Hematopoietic multipotent progenitor cell treated with erythropoietin and hydrocortisone succinate and interleukin-3 and kit ligand, for 6 days (in vitro differentiated cells): ENCODE measurements at regions not wholly inside any gene's neighbourhood (a gene's known extent, or its start where the extent isn't known, plus 50 kb on each side); places are given as distances from the start of the nearest gene placed in this dataset.

Experiments
- DNase-seq: peaks from one replicate; pipeline ENCODE4 v3.0.0-alpha.2; 2015

DNA sequence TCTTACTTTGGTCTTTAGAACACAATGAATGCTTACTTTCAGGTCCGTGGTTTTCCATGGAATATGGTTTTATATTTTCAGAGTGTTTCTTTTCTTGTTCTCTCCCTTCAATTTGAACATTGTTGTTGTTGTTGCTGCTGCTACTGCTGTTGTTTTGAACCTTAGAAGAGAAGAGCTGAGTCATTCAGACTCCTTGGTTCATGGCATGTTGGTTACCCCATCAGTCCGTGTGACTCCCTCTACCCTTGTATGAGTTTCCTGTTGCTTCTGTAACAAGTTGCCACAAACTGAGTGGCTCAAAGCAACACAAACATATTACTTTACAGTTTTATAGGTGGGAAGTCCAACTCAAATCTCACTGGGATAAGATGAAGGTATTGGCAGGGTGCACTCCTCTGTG is 511.0 kb downstream of the INSC start:
- no peak for DNase-seq

DNA sequence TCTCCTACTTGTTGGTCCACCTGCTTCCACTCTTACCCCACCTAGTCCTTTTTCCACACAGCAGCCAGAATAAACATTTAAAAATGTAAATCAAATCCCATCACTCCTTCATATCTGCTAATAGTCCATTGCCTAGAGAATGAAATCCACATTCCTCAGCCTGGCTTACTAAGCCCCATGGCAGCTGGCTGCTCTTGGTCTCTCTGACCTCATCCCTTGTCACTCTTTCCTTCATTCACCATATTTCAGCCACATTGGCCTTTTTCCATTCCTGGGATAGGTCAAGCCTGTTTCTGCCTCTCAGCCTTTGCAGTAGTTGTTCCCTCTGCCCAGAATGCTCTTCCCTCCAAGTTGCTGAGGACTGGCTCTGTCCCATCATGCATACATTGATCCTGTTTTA is 512.8 kb downstream of the INSC start:
- no peak for DNase-seq

DNA sequence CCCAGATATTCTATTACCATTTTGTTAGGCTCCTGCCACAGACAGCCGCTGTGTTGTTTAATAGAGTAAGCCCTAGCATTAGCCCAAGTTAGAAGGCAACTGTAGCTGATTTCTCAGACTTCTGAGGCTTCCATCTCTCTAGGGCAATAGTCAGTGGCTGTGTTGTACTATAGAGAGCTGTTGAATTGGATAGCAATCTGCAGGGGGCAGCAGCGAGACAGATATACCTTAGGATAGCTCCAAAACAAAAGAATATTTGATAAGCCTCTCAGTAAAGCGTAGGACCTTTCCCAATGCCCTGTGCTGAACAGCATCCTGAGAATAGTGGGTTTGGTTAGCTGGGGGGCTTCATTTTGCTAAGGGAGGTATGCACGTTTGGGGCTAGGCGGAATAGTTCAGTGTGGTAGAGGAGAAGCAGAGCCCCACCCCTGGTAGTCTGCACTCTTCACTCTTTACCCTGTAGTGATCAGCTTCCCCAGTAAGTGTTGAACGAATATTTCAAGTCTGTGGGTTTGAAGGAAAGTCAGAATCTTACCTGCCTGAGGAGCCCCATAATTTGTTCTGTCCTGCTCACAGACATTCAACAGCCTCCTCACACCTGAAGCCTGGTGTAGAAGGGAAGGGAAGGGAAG is 515.1 kb downstream of the INSC start:
- DNase-seq = peak; percentile 37

DNA sequence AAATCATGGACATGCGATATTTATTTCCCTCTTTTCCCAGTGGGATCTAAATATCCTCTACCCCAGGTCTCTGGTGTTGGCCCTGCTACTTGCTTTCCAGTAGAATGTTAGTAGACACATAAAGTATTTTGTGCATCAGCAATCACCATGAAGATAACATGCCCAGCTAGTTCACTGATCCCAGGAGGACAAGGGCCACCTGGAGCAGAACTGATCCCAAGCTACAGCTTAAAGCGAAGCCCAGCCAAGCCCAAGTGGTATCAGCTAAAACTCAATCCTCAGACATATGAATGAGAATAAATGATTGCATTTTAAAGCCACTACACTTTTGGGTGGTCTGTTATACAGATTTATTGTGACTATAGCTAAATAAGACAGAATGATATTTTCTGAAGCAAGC is 516.2 kb downstream of the INSC start:
- DNase-seq = no peak

DNA sequence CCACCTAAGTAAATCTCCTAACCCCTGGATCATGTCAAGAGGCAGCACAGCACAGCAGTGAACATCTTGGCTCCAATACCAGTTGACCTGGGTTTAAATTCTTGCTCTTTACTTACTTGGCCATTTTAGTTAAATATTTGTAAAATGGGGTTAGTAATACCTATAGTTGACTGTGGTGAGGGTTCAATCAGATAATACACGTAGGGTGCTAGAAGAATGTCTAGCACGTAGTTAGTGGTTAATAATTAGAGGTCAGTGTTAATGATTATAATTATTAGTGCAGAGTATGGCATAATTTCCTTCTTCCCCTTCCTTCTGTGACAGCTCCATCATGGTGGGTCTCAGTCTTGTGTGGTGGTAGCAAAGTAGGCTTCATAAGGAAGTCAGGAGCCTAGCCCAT is 520.8 kb downstream of the INSC start:
- DNase-seq = no peak

DNA sequence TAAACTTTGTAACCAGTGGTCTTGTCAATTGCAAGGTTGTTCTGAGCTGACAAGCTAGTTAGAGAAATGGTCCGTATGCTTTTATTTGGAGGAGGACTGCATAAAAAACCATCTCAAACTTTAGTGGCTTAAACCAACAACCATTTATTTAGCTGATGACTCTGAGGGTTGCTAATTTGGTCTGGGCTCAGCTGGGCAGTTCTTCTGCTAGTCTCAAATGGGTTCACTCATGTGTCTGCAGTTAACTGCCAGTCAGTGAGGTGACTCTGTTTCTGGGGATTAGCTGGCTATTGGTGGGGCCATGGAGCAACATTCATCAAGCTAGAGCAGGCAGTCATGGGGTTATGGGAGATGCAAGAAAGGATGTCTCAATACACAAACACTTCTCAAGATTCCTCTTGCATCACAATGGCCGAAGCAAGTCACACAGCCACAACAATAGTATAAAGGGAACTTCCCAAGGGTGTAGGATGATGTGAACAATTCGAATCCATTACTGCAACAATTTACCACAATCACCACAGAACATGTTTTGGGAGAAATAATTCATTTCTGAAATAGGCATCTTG is 521.9 kb downstream of the INSC start:
- DNase-seq = no peak

DNA sequence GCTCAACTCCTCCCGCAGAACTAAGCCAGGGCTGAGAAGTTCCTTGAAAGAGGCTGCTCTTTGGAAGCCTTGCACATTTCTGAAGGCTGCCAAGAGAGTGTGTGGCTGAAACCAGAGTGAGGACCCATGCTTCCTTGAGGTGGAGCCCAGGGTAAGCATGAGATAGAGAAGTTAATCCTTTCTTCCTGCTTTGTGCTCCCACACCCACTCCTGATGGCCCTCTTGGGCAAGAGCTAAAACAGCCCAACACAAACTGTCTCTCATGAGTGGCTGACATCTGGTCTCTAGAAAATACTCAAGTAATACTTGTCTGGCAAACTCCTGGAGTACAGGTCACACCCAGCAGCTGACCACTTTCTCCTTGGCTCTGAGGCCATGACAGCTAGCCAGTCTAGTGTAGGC is 523.7 kb downstream of the INSC start:
- DNase-seq = no peak

DNA sequence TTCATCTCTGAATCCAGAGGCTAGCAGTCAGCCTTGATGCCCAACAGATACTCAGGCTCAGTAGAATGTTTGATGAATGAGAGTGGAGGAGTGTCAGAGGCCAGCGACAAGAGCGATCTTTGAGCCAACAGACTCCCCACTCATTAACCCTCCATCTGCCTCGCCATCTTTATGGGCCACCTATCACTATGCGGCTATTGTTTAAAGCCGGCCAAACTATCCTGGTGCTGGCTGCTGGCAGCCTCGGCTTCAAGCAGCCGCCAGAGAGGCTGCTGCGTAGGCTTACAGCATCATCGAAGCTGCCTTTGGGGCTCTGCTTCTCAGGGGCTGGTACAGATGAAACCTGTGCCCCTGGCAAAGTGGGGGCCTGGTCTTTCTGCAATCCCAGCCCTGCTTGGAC is 525.6 kb downstream of the INSC start:
- DNase-seq = no peak

DNA sequence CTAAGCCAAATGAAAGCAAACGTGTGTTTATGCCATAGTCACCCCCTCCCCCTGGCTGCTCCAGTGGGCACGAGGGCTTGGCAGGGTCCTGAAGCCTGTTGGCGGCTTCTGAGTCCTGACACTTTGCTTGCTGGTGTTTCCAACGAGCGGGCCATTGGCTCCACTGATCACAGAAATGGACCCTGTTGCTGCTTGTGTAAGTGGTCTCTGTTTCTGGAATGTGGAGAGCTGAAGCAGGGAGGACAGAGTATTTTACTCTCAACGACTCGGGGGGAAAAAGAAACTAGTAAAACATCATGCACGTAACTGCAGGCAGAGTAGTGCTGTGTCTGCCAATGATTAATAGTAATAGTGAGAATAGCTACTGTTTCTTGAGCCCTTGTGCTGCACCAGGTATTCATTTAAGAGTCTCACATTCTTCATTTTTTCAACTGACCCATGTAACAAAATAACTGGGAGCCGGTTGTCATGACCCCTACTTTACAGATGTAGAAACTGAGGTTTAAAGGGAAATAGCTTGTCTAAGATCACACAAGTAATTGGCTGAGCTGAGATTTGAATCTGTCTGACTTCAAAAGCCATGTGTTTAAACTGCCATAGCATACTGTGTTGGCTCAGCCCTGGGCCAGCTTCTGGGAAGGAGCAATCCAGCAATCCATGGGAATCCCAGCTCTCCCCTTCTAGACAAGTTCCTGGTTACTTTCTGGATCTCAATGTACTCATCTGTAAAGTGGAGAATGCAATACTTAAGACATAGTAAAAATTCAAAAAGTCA is 526.7 kb downstream of the INSC start:
- DNase-seq = no peak

DNA sequence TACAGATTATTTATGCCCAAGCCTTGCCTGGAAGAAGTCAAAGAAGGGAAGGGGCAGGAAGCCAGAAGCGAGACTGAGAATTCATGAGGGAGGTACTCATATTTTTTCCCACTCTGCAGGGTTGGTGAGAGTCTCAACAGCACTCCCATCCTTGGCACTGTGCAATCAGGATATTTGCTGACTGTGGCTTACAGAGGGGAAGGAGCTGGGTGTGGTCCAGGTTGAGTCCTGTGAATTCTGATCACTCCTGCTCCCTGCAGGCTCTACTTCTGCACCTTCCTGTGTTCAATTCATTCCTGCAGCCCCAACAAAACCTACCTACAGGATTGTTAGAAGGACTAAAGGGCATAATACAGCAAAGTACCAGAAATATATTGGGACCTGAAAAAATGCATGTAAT is 530.5 kb downstream of the INSC start:
- no peak for DNase-seq

DNA sequence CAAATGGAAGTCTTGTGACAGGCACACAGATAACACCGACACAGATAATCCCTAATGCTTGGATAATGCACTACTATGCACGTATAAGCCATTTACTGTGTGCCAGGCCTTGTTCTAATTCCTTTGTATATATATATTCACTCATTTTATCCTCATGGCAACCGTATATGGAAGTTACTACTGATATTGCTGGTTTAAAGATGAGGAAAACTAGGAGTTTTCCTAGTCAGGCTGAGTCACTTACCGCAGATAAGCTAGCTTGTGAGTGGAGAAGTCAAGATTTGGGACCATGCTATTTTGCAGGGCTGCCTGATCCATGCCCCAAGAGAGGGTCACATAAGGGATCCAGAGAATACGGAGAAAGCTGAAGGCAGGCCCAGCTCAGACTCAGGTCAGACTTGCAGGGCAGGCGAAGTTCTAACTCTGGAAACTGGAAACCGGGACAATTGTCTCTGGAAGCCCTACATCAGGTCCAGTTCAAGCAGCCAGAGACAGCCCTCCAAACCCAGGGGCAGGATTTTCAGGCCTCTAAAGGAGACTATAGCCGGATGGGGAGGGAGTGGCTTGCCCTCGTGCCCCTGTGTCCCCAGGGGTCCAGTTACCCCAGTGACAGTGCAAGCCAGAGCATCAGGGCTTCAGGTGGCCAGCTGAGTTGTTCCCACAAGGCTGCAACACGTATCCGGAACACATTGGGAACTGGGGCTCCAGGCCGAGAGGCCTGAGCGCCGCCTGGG is 534.8 kb downstream of the INSC start:
- no peak for DNase-seq

DNA sequence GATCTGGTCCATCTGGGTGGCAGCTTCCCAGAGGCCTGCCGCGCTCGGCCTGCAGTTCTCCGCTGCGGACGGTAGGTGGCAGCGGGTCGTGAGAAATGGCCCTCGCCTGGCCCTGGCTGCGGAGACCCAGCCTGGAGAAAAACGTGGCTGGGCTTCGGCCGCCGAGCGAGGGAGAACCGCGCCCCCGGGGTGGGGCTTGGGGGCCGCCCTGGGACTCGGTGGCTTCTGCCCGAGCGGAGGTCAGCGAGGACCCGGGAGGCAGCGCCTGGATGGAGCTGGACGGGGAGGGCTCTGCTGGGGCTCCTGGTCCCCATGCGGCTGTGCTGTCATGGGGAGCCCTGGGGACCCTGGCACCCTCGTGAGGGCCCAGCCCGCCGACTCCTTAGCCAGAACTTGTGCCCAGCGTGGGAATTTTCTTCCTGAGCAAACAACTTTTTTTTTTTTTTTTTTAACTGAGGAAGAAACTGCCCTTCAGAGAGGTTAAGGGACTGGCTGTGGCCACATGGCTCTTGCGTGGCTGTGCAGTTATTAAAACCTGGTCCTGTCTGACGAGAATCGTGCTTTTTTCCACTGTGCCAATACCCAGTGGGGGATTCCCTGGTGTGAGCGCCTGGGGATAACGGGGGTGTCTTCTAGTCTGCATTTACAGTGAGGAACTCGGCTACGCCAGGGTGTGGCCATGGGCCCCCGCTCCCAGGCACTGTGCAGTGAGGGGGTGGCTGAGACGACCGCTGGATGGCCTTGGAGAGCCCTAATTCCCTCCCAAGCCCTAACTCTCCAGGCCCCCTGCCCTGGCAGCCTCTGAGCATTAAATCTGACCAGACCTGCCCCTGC is 535.6 kb downstream of the INSC start:
- peak; percentile 91 for DNase-seq

DNA sequence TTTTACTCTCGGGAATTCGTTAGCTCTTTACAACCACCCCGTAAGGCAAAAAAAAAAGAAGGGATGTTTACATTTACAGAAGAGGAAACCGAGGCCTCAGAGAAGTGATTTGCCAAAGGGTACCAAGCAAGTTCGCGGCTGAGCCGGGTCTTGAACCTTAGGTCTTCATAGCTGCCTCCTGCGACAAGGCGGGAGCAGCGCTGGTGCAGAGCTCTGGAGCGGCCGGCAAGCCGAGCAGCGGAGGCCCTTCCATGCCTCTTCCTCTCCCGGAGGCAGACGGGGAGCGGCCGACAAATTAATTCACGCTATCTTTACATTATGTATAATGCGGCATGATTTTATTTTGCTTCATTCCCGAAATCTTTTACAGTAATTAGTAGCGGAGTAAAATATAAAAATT is 536.3 kb downstream of the INSC start:
- DNase-seq = no peak

DNA sequence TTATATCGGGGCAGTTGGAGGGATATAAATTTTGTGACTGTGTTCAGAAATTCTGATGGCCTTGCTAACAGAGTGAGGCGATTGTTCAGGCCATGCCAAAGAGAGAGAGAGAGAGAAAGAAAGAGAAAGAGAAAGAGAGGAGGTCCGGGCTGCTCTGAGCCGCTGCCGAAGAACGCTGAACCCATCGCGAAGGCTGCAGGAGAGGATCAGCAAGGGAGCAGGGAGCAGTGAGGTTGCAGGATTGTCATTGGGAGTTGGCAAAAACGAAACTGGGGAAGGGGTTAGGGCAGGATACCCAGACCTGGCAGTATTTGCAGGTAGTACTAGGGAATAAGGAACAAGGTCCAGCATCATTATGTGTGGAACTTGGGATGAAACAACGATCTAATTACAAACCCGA is 537.1 kb downstream of the INSC start:
- no peak for DNase-seq

DNA sequence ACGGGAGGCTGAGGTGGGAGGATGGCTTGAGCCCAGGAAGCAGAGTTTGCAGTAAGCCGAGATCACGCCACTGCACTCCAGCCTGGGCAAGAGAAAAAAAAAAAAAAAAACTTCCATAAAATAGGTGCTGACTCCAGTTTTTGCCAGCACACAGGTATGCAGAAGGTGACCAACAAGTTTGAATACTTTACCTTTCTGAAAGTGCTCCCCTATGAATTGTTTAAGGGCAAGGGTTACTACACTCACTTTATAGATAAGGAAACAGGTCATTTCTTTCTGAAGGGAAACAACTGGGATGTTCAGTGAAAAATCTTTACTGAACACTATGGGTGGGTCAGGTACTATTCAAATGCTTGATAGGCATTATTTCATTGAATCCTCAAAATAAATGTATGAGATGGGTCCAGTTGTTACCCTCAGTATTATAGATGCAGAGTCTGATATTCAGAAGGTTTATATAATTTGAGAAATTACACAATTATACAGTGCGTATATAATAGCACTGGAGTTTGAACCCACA is 538.5 kb downstream of the INSC start:
- DNase-seq = no peak

DNA sequence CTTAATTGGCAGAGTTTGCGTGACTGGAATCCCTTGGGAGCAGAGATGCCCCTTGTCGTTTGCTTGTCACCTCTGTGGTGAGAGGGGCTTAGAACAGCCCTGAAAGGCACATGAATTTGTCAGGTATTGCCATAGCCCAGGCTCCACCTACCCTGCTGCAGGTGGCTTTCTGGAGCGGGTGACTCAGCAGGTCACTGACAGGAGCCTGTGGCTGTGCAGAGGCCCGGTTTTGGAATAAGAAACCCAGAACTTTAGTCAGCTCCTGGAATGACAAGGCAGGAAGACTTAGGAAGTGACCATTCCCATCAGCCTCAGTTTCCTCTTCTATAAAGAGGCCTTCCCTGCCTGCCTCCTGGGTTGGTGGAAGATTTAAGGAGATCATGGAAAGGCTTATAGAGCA is 539.7 kb downstream of the INSC start:
- DNase-seq = no peak

DNA sequence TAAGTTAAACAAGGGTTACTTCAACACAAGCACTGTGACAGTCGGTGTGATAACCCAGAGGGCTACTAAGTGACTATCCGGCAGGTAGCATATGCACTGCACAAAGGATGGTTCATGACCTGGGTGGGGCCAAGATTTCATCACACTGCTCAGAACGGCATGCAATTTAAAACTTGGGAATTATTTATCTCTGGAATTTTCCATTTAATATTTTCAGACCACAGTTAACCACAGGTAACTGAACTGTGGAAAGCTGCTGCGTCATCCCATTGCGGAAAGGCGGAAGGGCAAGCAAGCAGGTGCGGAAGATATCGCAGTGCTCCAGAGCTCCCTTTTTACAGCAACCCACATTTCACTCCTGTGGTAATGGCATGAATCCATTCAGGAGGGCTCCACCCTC is 540.8 kb downstream of the INSC start:
- no peak for DNase-seq

DNA sequence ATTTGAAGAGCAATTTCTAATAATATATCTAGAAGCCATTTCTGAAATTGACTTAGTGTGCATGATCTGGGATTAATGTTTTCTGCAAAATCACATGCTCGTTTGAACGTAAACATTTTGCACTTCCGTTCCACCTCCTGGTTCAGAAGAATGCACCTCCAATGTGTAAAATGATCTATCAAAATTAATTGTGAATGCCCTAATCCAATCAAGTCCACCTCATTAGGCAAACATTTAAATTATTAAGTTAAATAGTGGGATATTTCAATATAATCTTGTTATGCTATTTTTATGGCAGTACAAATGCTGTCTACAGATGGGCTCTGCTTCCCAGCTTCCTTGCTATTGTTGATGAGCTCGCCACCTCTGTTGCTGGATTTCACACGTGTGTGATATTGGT is 542.5 kb downstream of the INSC start:
- no peak for DNase-seq

DNA sequence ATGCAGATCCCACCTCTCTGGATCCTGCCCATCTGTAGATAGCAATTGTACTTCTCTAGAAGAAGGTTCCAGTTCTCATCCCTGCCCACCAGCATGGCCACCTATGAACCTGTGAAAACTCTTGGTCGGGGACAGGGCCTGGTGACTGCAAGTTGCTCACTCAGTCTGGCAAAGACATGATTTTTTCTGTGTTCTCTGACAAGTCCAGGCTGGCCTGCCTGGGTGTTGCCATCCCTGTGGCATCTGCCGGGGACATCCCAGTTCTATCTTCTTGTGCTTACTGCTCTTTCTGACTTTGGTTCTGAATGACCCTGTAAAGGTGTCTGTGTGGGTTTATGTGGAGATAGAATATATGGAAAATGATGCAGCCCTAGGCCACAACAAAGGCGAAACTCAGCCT is 545.8 kb downstream of the INSC start:
- DNase-seq = no peak

DNA sequence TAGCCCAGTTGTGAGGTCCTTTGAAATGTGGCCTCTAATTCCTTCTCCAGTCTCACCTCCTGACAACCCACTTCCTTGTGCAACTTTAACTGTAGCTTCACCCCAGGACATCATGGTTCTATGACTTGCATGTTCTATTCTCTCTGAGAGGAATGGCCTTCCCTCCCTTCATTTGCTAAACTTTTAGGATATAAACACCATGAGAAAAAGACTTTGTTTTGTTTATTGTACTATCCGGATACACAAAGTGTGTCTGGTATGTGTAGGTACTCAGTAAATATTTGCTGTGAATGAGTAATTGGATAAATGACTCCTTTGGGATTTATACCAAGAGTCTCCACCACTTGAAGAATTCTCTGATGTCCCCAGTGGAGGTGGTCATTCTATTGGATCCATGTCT is 547.6 kb downstream of the INSC start:
- no peak for DNase-seq

DNA sequence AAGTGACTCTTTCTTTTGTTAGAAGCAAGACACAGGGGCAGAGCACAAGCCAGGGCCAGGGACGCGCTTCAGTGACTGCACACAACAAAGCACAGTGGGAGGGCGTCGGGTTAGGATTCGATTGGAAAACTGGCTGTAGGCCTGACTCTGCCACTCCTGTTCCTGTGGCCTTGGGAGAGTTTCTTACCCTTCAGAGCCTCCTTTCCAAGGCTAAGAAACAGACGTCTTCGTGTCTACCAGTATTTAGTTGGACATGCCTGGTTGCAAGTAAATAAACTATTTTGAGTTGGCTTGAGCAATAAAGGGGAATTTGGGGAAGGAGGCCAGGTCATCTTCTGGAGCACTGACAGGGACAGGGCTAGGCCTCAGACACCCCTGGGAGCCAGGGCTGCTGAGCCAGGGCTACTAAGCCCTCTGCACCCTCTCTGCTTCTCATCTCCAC is 549.1 kb downstream of the INSC start:
- DNase-seq = no peak

DNA sequence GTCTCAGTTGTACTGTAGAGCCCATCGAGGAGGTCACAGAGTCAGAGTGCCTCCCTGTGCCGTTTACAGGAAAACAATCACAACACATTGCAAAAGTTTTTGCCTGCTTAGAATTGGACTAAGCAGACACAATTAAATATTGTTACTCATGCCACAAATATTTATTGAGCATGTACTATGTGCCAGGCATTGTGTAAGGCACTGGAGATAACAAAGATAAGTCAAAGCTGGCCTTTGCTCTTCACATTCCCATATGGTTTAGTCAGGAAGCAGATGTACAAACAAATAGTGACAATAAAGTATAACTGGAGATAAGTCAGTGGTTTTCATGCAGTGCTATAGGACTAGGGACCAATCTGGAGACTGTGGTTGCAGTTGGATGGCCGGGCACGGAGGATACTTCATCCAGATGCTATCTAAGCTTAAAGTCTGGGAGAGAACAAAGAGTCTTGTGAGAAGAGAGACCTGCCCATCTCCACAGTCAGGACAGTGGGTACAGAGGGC is 550.7 kb downstream of the INSC start:
- DNase-seq = no peak
